NCI-H526 treated with DMSO at 0.1 percent for 48 hours (cell line): ENCODE measurements at regions not wholly inside any gene's neighbourhood (a gene's known extent, or its start where the extent isn't known, plus 50 kb on each side); places are given as distances from the start of the nearest gene placed in this dataset.
A peak's percentile ranks its signal among the peaks of the same experiment; 100 is the strongest.
"Not testable (repeated sequence)": the region's sequence is repeated elsewhere in the genome, so short reads cannot be mapped to it uniquely, and the experiment has no call there.

Experiments
- DNase-seq: peaks from one replicate; lab custom pipeline; 2025; lab: John Stamatoyannopoulos, UW

- no peak for DNase-seq
Measured at GRCh38 chr3:178203650-178204049, 332.6 kb upstream of the KCNMB2 start.

- DNase-seq = no peak
Measured at GRCh38 chr3:178205740-178206139, 330.5 kb upstream of the KCNMB2 start.

DNA sequence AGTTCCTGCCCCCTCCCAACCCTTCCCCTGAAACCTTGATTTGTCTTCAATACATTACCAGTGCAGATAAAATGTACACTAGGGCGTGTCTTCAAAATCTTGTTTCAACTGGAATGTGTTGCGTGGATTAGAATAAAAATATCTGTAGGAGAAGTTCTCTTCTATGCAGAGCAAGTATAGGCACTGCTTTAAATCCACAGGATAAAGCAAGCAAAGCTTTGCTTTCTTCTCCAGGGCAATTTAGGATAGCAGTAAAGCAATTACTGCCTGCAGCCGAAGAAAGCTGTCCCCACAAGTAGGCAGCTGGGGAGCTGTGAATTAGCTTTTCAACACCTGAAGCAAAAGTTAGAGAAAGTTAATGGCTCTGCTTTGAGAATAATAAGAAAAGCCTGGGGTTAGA, 329.7 kb upstream of the KCNMB2 start:
- DNase-seq = no peak

- DNase-seq = not testable (repeated sequence)
Measured at GRCh38 chr3:178207161-178207560, 329.1 kb upstream of the KCNMB2 start.

- DNase-seq = not testable (repeated sequence)
Measured at GRCh38 chr3:178207627-178208026, 328.6 kb upstream of the KCNMB2 start.

DNA sequence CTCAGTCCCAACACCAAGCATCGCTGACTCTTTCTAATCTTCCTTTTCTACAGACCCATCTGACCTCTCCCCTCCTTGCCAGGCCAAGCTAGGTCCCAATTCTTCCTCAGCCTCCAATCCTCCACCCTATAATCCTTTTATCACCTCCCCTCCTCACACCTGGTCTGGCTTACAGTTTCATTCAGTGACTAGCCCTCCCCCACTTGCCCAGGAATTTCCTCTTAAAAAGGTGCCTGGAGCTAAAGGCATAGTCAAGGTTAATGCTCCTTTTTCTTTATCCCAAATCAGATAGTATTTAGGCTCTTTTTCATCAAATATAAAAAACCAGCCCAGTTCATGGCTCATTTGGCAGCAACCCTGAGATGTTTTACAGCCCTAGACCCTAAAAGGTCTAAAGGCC, 327.1 kb upstream of the KCNMB2 start:
- not testable (repeated sequence) for DNase-seq

DNA sequence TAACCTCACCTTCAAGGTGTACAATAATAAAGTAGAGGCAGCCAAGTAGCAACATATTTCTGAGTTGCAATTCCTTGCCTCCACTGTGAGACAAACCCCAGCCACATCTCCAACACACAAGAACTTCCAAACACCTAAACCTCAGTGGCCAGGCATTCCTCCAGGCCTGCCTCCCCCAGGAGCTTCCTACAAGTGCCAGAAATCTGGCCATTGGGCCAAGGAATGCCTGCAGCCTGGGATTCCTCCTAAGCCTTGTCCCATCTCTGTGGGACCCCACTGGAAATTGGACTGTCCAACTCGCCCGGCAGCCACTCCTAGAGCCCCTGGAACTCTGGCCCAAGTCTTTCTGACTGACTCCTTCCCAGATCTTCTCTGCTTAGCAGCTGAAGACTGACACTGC, 326.6 kb upstream of the KCNMB2 start:
- DNase-seq = not testable (repeated sequence)

DNA sequence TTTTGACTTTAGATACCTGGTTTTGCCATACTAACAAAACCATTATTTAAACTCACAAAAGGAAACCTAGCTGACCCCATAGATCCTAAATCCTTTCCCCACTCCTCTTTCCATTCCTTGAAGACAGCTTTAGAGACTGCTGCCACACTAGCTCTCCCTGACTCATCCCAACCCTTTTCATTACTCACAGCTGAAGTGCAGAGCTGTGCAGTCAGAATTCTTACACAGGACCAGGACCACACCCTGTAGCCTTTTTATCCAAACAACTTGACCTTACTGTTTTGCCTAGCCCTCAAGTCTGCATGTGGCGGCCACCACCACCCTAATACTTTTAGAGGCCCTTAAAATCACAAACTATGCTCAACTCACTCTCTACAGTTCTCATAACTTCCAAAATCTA, 325.1 kb upstream of the KCNMB2 start:
- DNase-seq = not testable (repeated sequence)

- no peak for DNase-seq
Measured at GRCh38 chr3:178217479-178217878, 318.8 kb upstream of the KCNMB2 start.

DNA sequence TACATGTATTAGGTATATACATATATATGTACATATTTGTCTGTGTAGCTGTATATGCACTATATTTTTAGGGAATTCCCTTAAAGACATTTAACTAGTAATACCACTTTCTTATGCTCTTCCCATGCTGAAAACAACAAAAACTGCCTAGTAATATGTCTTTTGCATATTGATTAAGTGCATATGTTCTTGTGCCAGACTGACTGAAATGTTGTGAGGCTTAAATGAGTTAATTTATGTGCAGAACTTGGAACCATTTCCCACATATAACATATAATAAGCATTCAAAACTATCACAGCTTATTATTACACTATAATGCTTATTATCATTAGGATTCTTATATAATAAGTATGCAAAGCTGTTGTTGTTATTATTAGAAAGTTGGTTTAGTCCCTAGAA, 318.0 kb upstream of the KCNMB2 start:
- DNase-seq = no peak

DNA sequence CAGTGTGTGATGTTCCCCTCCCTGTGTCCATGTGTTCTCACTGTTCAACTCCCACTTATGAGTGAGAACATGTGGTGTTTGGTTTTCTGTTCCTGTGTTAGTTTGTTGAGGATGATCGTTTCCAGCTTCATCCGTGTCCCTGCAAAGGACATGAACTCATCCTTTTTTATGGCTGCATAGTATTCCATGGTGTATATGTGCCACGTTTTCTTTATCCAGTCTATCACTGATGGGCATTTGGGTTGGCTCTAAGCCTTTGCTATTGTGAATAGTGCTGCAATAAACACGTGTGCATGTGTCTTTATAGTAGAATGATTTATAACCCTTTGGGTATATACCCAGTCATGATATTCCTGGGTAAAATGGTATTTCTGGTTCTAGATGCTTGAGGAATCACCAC, 316.6 kb upstream of the KCNMB2 start:
- not testable (repeated sequence) for DNase-seq

DNA sequence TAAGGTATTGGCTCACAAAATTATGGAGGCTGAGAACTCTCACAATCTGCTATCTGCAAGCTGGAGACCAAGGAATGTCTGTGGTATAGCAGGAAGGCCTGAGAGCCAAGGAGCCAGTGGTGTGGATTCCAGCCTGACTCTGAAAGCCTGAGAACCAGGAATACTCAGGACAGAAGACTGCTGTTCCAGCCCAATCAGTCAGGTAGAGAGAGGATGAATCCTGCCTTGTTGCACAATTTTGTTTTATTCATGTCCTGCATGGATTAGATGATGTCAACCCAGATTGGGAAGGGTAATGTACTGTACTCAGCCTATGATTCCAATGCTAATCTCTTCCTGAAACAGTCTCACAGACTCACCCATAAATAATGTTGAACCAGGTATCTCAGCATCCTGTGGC, 312.4 kb upstream of the KCNMB2 start:
- no peak for DNase-seq

GRCh38 chr3:178226094-178226493, 310.1 kb upstream of the KCNMB2 start:
- no peak for DNase-seq

GRCh38 chr3:178231645-178232044, 304.6 kb upstream of the KCNMB2 start:
- DNase-seq = no peak

DNA sequence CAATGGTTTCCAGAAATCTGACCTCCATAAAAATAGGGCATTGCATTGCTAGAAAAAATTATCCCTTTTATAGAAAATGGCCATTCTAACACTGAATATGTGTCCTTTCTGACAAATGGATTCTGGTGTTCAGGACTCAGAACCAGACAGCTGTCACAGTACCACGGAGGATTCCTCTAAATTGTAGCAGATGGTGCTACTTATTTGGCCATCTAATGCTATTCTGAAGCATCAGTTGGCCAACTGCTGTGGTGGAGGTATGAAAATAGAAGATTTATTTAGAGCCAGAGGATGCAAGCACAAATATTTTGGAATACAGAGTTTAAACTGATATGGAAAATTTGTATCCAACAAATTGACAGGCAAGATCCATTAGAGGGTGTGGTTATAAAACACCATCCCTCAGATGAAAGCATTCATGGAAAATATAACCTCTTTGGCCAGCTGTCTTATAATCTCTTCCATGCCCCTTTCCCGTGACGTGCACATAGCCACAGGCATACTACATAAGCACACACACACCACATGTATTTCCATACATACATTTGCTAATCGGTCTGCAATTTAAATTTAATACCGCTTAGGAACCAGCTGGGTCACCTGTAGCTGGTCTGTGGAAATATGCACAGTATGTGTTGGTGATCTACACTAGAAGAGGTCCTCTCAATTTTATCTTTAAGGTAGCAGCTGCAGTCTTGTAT, 302.7 kb upstream of the KCNMB2 start:
- DNase-seq = peak; percentile 33

DNA sequence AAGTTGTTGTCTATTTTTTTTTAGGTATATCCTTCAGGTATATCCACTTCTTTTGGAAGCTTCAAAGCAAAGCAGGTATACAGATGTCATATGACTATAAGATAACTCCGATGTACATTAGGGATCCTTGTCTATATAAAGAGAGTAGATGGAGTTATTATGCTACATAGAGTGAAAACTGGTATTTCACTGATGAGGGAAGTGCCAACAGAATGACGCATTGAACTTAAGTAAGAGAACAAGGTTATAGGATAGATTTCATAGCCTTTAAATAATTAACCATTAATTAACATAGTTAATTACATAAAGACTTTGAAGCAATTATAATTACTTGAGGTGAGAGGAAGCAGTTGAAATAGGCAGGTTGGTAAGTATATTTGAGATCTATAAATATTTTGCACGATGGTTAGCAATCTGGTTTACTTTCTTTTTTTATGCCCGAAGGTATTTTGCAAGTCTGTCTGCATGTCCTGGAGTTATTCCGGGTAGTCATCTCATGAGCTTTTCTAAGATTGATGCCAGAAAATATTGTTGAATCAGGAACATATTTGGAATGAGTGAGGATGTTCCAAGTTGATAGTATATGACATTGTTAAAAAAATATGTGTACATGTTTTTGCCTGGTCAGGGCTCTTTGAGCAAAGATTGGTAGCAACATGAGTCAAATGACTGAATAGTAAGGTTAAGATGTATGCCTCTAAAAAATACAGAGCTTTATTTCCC, 299.5 kb upstream of the KCNMB2 start:
- DNase-seq = no peak

DNA sequence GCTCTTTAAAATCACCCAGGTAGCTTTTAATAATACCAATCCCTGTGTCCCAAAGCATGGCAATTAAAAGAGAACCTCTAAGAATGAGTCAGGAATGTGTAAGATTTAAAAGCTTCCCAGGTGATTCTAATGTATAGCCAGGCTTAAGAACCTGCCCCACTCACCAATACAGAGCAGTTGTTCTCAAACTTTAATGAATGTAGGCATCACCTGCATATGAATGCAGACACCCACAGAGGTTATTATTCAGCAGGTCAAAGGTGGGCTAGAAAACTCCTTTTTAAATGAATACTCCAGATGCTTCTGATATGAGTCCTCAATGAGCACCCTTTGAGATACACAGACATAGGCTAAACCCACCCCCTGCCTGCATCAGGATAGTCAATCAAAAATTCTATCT, 298.1 kb upstream of the KCNMB2 start:
- DNase-seq = no peak

DNA sequence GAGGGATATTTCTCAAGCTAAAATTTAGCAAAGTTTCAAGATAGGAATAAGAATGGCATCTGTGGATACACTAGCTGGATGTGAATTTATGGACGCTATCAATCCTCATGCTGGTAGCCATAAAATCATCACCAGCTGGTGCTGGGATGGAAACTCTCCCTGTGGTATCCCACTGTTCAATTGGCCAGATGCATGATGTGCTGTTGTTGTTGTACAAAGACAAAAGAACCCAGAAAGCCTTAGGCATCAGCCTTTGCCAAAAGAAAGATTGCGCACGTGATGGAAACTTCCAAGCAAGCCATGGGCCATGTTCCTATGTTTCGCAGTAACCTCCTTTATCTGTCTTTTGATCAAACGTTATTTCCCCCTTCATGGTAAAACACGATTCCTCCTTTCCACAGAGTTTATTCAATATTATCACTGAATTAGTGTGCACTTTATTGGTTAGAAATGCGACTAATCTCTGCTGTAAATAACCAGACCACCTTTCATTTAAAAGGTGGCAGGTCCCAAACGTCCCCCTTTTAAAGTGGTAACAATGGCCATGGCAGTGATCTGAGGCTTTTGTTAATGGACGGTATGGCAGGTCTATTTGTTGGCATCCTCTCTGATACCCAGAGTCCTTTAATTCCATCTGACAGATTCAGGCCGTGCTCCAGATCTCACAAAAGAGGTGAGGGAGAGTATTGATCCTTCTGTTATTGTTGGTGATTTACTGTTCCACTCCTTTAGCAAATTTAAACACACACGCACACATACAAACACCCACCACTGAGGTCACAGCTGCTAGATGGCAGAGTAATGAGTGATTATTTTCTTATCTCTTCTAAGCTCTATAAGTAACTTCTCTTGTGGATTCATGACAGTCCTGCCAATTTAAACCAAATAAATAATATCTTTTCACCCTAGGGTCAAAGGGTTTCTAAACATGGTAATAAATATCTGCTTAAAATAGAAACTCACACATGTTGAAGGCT, 291.2 kb upstream of the KCNMB2 start:
- DNase-seq = no peak

DNA sequence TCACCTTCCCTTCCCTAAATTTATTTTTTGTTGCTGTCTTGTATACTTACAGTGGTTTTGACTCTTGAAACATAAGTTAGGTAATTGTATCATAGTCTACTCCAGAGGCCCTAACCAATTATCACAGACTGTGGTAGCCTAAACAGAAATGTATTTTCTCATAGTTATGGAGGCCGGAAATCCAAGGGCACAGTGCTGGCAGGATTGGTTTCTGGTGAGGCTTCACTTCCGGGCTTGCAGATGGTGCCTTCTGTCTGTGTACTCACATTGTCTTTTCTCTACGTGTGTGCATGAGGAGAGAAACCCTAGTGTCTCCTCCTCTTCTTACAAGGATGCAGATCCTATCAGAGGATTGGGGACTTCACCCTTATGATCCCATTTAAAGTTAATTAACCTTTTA, 290.2 kb upstream of the KCNMB2 start:
- no peak for DNase-seq

DNA sequence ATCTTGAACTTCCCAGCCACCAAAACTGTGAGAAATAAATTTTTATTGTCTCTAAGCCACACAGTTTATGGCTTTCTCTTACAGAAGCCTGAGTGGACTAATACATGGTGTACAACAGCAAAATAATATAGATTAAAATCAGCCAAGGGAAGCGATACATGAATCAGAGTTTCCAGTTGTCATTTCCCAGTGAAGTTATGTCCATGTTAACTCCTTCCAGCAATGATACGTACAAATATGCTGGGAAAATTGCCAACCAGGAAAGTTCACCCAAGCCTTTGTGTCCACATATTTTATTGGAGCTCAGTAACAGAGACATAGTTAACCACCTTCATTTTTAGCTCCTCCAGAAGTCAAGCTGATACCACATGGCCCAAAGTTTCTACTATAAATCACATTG, 280.9 kb upstream of the KCNMB2 start:
- no peak for DNase-seq

DNA sequence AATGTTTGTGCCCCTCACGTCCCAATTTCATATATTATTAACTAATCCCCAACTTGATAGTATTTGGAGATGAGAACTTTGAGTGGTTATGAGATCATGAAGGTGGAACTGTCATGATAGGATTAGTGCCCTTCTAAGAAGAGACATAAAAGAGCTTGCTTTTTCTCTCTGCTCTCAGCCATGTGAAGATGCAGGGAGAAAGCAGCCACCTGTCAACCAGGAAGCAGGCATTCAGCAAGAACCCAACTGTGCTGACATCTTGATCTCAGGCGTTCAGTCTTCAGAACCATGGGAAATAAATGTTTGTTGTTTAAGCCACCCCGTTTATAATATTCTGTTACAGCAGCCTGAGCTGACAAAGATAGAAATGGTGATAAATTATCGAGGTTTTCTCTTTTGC, 278.7 kb upstream of the KCNMB2 start:
- DNase-seq = no peak

DNA sequence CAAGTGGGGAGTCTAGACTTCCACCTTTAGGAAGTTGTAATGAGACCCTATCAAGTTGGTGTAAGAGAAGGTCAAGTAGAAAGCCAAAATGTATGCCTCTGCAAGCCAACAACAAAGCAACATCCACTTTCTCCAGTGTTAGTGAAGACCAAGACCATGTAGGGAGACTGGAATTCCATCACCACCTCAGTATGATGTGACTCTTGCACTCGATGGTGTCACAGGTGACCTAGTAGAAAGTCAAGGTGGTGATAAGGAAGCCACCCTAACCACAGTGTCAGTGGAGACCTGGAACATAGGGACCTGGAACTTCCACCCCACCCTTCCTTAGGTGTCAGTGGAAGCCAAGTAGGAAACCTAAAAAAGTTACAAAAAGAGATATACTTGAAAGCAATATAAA, 278.1 kb upstream of the KCNMB2 start:
- no peak for DNase-seq

GRCh38 chr3:178259703-178260102, 276.5 kb upstream of the KCNMB2 start:
- no peak for DNase-seq
